Neural crest cell (in vitro differentiated cells): ENCODE measurements at regions not wholly inside any gene's neighbourhood (a gene's known extent, or its start where the extent isn't known, plus 50 kb on each side); places are given as distances from the start of the nearest gene placed in this dataset.
"Not testable (repeated sequence)": the region's sequence is repeated elsewhere in the genome, so short reads cannot be mapped to it uniquely, and the experiment has no call there.

Experiments used
- DNase-seq: peaks from one replicate; pipeline ENCODE4 v3.0.0; 2021; ENCODE audit warnings: low read depth, mixed read lengths, low spot score
- H3K27ac Mint-ChIP-seq: one replicate; pipeline ENCODE4 v1.8.0; 2021; ENCODE audit warnings: mild to moderate bottlenecking, mixed read lengths; ENCODE audit not compliant: unreplicated experiment
- H3K27me3 Mint-ChIP-seq: 2 replicates; pipeline ENCODE4 v1.8.0; 2021; ENCODE audit warnings: low read depth, mild to moderate bottlenecking, mixed read lengths
- H3K36me3 Mint-ChIP-seq: 2 replicates; pipeline ENCODE4 v1.8.0; 2021; ENCODE audit warnings: low read depth, mild to moderate bottlenecking, mixed read lengths
- H3K4me1 Mint-ChIP-seq: 2 replicates; pipeline ENCODE4 v1.8.0; 2021; ENCODE audit warnings: mixed read lengths
- H3K4me3 Mint-ChIP-seq: one replicate; pipeline ENCODE4 v1.8.0; 2021; ENCODE audit warnings: mild to moderate bottlenecking, mixed read lengths
- H3K9me3 Mint-ChIP-seq: 2 replicates; pipeline ENCODE4 v1.8.0; 2021; ENCODE audit warnings: mixed read lengths
- TF ChIP-seq, protein P1 (sequence below): fragments of 200-600 bp; sonication (generic); conservative IDR thresholded peaks from 2 replicates; pipeline ENCODE4 v1.5.0; 2021; ENCODE audit warnings: antibody characterized with exemption, mild to moderate bottlenecking

DNA sequence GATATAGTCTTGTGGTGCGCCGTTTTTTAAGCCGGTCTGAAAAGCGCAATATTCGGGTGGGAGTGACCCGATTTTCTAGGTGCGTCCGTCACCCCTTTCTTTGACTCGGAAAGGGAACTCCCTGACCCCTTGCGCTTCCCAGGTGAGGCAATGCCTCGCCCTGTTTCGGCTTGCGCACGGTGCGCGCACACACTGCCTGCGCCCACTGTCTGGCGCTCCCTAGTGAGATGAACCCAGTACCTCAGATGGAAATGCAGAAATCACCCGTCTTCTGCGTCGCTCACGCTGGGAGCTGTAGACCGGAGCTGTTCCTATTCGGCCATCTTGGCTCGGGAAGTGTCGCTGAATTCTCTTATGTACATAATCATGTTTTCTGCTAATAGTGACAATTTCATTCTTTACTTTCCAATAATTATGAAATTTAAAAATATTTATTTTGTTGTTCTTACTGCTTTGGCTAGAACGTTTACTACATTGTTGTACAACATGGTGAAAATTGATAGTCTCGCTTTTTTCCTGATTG is 61.2 kb upstream of the MINDY3 start:
- DNase-seq, H3K27ac Mint-ChIP-seq, H3K9me3 Mint-ChIP-seq, H3K36me3 Mint-ChIP-seq, H3K4me1 Mint-ChIP-seq, H3K4me3 Mint-ChIP-seq, H3K27me3 Mint-ChIP-seq: not testable (repeated sequence)

DNA sequence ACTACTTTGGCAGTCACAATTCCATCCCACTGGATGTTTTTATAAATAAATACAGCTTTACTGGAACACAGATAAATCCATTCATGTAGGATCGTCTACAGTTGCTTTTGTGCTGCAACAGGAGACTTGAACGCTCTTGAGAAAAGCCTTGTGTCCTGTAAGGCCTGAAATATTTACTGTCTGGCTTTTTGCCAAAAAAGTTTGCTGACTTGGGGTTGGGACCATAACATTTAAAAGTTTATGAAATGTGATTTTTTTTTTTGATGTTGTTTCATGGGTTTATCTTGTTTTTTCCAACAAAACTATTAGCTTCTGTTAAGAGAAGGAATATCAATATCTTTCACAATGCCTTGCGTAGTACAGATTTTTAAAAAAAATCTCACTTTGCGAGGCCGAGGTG is 71.1 kb upstream of the MINDY3 start:
- no peak for DNase-seq
- Mint-ChIP-seq H3K4me3 (no peak overlapping the region), H3K27me3 (peaks cover 12% of the 10 kb centered on the region), H3K9me3 (peaks cover 9% of the 10 kb centered on the region), H3K36me3 (peaks cover 3% of the 10 kb centered on the region), H3K4me1 (no peaks in the 10 kb centered on the region), H3K27ac (no peak overlapping the region)
- TF ChIP-seq, protein P1, sequence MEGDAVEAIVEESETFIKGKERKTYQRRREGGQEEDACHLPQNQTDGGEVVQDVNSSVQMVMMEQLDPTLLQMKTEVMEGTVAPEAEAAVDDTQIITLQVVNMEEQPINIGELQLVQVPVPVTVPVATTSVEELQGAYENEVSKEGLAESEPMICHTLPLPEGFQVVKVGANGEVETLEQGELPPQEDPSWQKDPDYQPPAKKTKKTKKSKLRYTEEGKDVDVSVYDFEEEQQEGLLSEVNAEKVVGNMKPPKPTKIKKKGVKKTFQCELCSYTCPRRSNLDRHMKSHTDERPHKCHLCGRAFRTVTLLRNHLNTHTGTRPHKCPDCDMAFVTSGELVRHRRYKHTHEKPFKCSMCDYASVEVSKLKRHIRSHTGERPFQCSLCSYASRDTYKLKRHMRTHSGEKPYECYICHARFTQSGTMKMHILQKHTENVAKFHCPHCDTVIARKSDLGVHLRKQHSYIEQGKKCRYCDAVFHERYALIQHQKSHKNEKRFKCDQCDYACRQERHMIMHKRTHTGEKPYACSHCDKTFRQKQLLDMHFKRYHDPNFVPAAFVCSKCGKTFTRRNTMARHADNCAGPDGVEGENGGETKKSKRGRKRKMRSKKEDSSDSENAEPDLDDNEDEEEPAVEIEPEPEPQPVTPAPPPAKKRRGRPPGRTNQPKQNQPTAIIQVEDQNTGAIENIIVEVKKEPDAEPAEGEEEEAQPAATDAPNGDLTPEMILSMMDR = no peak

DNA sequence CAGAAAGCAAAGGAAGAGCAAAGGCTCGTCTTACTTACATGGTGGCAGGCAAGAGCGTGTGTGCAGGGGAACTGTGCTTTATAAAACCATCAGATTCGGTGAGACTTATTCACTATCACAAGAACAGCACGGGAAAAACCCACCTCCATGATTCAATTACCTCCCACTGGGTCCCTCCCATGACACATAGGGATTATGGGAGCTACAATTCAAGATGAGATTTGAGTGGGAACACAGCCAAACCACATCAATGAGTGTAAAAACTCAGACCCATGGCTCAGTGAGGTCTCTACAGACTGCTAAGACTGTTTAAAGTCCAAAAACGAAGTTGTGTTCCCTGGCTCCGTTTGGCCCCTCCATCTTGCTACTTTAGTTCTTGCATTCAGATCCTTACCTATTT is 79.2 kb upstream of the MINDY3 start:
- not testable (repeated sequence) for H3K36me3 Mint-ChIP-seq, H3K27ac Mint-ChIP-seq, H3K9me3 Mint-ChIP-seq, DNase-seq, H3K4me3 Mint-ChIP-seq, H3K4me1 Mint-ChIP-seq
- H3K27me3 Mint-ChIP-seq = peaks cover 17% of the 10 kb centered on the region

DNA sequence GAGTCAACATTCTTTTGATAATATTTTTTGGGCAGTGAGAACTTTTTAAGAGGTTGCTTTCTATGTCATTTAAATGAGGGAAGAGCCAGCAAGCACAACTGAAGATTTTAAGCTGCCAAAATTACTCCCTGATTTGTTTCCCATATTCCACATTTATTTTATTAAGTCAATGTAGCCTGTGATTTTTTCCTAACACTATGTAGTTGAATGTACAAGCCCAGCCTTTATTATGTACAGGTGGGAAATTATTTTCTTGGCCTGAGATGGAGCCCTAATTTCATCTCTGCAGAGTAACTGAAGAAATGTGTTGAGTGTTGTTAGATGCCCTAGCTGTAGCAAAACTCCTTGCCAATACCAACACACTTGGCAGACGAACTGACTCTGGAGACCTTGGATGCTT is 83.1 kb upstream of the MINDY3 start:
- no peak overlapping the region for H3K4me3 Mint-ChIP-seq
- H3K9me3 Mint-ChIP-seq = peaks cover 6% of the 10 kb centered on the region
- no peak overlapping the region for H3K27ac Mint-ChIP-seq
- peaks cover 11% of the 10 kb centered on the region for H3K27me3 Mint-ChIP-seq
- DNase-seq = no peak
- no peaks in the 10 kb centered on the region for H3K36me3 Mint-ChIP-seq
- H3K4me1 Mint-ChIP-seq = no peaks in the 10 kb centered on the region
- TF ChIP-seq, protein P1 = no peak

DNA sequence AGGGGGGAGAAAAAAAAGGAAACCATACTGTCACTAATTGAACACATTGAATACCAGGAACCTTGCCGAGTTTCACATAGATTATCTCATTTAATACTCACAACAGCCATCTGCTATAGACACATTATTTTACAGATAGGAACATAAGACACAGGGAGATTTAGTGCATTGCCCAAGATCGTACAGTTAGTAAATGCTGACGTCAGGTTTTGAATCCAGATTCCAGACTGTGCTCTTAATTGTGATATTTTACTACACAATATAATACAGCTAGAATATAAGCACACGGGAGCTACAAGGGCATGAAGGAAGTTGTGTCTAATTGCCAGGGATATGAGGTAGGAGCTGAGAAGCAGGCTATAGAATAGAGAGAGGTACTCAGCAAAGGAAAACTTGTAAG is 93.9 kb upstream of the MINDY3 start:
- no peak for DNase-seq
- H3K4me1 Mint-ChIP-seq = no peaks in the 10 kb centered on the region
- no peaks in the 10 kb centered on the region for H3K36me3 Mint-ChIP-seq
- no peak overlapping the region for H3K27ac Mint-ChIP-seq
- TF ChIP-seq, protein P1 = no peak
- no peaks in the 10 kb centered on the region for H3K9me3 Mint-ChIP-seq
- H3K27me3 Mint-ChIP-seq = peaks cover 22% of the 10 kb centered on the region
- H3K4me3 Mint-ChIP-seq = no peak overlapping the region

DNA sequence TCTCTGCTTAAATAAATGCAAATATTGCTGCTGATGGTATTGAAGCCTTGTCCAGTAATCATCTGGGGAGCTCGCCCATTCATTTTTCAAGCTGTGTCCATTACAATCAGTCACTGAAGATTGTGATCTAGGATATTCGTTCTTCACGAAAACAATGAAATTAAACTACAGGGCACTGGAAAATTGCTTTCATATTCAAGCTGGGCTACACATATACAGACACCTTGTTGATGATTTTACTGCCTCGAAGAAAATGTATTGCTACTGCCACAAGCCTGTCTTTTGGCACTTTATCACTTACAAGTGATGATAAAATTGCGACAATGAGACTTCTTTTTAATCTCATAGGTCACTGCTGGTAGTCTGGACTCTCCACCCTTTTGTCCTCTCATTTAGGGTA is 100.0 kb upstream of the MINDY3 start:
- Mint-ChIP-seq H3K27me3 (peaks cover 10% of the 10 kb centered on the region), H3K4me1 (no peaks in the 10 kb centered on the region), H3K9me3 (peaks cover 1% of the 10 kb centered on the region), H3K36me3 (no peaks in the 10 kb centered on the region), H3K4me3 (no peak overlapping the region), H3K27ac (no peak overlapping the region)
- no peak for DNase-seq
- TF ChIP-seq, protein P1 = no peak

DNA sequence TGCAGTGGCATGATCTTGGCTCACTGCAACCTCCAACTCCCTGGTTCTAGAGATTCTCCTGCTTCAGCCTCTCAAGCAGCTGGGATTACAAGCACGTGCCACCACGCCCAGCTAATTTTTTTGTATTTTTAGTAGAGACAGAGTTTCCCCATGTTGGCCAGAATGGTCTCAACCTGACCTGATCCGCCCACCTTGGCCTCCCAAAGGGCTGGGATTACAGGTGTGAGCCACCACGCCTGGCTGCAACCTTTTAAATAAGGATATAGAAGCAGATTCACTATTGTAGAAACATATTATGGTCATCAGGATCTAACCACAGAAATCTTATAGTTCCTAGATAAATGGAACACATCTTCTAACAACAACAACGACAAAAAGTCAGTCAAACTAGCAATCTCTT is 112.4 kb upstream of the MINDY3 start:
- not testable (repeated sequence) for H3K27ac Mint-ChIP-seq, H3K27me3 Mint-ChIP-seq, H3K4me3 Mint-ChIP-seq, H3K9me3 Mint-ChIP-seq, H3K36me3 Mint-ChIP-seq, DNase-seq, H3K4me1 Mint-ChIP-seq
